ENCODE measurements at regions not wholly inside any gene's neighbourhood (a gene's known extent, or its start where the extent isn't known, plus 50 kb on each side); places are given as distances from the start of the nearest gene placed in this dataset.

DNA sequence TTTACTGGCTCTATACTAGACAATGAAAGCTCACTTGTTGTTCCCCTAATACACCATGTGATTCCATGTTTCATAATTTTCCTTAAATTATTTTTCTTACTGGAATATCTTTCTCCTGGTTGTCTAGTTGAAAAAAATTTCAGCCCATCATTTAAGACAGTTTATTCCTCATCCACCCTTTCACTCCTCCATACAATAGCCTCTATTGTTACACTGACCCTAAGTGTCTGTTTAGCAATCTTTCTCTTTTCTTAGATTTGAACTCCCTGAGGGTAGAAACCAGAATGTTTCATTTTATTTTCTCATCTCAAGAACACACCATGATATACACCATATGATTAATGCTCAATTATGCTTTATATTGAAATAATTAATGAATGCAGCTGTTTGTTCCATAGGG, 413.4 kb upstream of the ITGA1 start:
- TF ChIP-seq ZFX (IDR thresholded peaks at IDR 0.05) = no peak
- TF ChIP-seq, protein P1, sequence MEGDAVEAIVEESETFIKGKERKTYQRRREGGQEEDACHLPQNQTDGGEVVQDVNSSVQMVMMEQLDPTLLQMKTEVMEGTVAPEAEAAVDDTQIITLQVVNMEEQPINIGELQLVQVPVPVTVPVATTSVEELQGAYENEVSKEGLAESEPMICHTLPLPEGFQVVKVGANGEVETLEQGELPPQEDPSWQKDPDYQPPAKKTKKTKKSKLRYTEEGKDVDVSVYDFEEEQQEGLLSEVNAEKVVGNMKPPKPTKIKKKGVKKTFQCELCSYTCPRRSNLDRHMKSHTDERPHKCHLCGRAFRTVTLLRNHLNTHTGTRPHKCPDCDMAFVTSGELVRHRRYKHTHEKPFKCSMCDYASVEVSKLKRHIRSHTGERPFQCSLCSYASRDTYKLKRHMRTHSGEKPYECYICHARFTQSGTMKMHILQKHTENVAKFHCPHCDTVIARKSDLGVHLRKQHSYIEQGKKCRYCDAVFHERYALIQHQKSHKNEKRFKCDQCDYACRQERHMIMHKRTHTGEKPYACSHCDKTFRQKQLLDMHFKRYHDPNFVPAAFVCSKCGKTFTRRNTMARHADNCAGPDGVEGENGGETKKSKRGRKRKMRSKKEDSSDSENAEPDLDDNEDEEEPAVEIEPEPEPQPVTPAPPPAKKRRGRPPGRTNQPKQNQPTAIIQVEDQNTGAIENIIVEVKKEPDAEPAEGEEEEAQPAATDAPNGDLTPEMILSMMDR (conservative IDR thresholded peaks at IDR 0.05) = no peak

All from C4-2B (cell line).